ENCODE measurements at regions not wholly inside any gene's neighbourhood (a gene's known extent, or its start where the extent isn't known, plus 50 kb on each side); places are given as distances from the start of the nearest gene placed in this dataset.

DNA sequence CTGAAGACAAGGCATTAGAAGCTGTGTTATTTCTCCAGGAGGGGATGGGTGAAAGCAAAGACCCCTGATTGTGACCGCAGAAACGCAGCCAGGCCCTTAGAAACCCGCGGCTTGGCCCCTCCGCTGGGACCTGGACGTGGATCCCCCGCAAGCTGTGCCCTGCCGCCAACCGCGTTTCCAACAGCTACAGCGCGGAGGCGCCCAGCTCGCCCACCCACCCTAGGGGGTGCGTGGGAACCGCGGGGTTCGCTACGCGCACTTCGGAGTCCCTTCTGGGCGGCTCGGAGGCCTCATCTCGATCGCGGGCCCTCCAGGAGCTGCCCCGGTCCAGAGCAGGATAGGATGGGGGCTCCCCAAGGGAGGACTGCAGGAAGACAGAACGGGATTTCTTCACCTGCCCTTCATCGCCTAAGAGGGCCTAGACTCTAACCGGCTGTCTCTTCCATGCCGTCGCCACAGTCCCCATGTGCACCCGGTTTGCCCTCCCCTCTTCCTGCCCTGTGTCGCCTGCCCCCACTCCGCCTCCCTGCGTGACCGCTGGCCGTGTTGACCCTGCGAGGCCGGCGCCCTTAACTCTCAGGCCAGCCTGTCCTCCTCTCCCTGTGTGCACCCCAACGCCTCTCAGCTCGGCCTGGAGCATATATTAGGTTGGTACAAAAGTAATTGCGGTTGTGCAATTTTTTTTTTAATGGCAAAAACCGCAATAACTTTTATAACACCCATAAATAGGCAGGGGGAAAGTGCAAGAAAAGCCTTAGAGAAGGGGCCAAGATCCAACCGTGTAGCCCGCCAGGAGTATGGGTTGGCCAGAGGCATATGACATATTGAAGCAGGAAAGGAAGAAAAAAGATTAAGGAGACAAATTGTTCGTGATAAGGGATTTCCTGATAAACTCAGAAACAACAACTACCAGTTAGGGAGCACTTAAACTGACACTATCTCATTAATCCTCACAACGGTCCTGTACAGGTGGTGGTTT is 68.1 kb upstream of the FREM1 start:
- H3K4me2 ChIP-seq (ENCODE audit: low read length): no peak overlapping the region
- no TSS peak for BruUV-seq (replicated peaks)
- no peaks in the 10 kb centered on the region for H3K9me2 ChIP-seq (replicated peaks; ENCODE audit: low read length)
- ChIA-PET CTCF (no interaction called here), POLR2A (ENCODE audit: unreplicated experiment) (no interaction called here)
- H3K9me3 ChIP-seq (ENCODE audit: low read length): no peaks in the 10 kb centered on the region
- no peaks in the 10 kb centered on the region for H4K20me1 ChIP-seq (ENCODE audit: low read length)
- DNase-seq (no peak), ATAC-seq (no peak)
- H3K4me1 ChIP-seq (ENCODE audit: insufficient read depth, low read length): peaks cover 2% of the 10 kb centered on the region; the same call in 1 of the 2 replicates
- no peaks in the 10 kb centered on the region for H3K36me3 ChIP-seq (ENCODE audit: low read depth, low read length)
- H2AFZ ChIP-seq (ENCODE audit: low read length): no peak overlapping the region
- H3K4me3 ChIP-seq (ENCODE audit: low read length): no peak overlapping the region
- no peak overlapping the region for H3K9ac ChIP-seq (ENCODE audit: low read length)
- no peak overlapping the region for H3K27ac ChIP-seq (ENCODE audit: low read length)
- H3K79me2 ChIP-seq (ENCODE audit: low read length): no peaks in the 10 kb centered on the region
- intact Hi-C loops (cut with micrococcal nuclease): no loop called here
- TF ChIP-seq, protein P1, sequence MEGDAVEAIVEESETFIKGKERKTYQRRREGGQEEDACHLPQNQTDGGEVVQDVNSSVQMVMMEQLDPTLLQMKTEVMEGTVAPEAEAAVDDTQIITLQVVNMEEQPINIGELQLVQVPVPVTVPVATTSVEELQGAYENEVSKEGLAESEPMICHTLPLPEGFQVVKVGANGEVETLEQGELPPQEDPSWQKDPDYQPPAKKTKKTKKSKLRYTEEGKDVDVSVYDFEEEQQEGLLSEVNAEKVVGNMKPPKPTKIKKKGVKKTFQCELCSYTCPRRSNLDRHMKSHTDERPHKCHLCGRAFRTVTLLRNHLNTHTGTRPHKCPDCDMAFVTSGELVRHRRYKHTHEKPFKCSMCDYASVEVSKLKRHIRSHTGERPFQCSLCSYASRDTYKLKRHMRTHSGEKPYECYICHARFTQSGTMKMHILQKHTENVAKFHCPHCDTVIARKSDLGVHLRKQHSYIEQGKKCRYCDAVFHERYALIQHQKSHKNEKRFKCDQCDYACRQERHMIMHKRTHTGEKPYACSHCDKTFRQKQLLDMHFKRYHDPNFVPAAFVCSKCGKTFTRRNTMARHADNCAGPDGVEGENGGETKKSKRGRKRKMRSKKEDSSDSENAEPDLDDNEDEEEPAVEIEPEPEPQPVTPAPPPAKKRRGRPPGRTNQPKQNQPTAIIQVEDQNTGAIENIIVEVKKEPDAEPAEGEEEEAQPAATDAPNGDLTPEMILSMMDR (conservative IDR thresholded peaks at IDR 0.05; ENCODE audit: low read depth, low read length): no peak
- no peaks in the 10 kb centered on the region for H3K27me3 ChIP-seq (ENCODE audit: low read length)
- no peaks in the 10 kb centered on the region for H3F3A ChIP-seq (ENCODE audit: low read length, unreplicated experiment)

DNA sequence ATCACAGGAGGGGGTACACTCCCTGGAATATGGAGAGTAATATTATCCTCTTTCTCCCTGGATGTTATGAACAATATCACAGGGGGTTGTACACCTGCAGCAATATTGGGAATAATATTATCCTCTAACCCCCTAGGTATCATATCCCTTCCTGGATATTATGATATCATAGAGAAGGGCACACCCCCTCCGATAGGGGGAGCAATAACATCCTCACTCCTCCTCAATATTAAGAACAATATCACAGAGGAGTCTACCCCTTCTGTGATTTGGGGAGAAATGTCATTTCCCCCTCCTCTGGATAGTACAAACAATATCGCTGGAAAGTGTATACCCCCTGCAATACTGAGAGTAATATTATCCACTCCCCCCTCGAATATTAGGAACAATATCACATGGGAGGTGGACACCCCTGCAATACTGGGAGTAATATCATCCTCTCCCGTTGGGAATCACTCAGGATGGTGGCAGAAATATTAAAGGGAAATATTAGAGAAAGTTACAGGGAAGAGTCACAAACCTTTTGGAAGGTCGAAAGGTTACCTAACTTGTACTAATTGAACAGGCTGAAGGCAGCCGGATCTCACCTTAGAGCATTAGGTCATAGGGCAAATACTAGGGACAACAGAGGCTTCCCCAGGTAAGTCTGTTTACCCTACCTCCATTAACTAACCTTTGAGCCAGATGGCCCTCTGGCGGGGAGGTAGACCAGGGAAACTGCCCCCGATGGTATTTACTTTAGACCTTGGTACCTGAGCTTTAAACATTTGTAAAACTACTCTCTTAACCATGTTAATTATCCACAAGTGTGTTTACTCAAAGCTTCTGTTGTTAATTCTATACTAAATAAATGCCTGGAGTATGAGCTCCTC is 57.5 kb upstream of the FREM1 start:
- H3F3A ChIP-seq (ENCODE audit: low read length, unreplicated experiment): no peaks in the 10 kb centered on the region
- no peaks in the 10 kb centered on the region for H3K9me3 ChIP-seq (ENCODE audit: low read length)
- ATAC-seq (no peak), DNase-seq (no peak)
- POLR2A ChIA-PET (ENCODE audit: unreplicated experiment): no interaction called here
- TF ChIP-seq EZH2 (IDR thresholded peaks at IDR 0.05; ENCODE audit: low read length, unreplicated experiment) (no peak), EZH2phosphoT487 (IDR thresholded peaks at IDR 0.05; ENCODE audit: borderline replicate concordance, low read length) (no peak)
- TF ChIP-seq, protein P1 (conservative IDR thresholded peaks at IDR 0.05; ENCODE audit: low read depth, low read length): peak; percentile 47
- H2AFZ ChIP-seq (ENCODE audit: low read length): no peak overlapping the region
- intact Hi-C loops (cut with micrococcal nuclease): no loop called here
- H3K27me3 ChIP-seq (ENCODE audit: low read length): no peaks in the 10 kb centered on the region; the same call in 1 of the 2 replicates
- no peak overlapping the region for H3K4me3 ChIP-seq (ENCODE audit: low read length)
- H4K20me1 ChIP-seq (ENCODE audit: low read length): no peaks in the 10 kb centered on the region
- no peak overlapping the region for H3K9ac ChIP-seq (ENCODE audit: low read length)
- no peak overlapping the region for H3K27ac ChIP-seq (ENCODE audit: low read length)
- CTCF ChIA-PET: no interaction called here
- H3K4me2 ChIP-seq (ENCODE audit: low read length): no peak overlapping the region
- BruUV-seq (replicated peaks): no TSS peak
- H3K9me2 ChIP-seq (replicated peaks; ENCODE audit: low read length): no peaks in the 10 kb centered on the region
- no peaks in the 10 kb centered on the region for H3K36me3 ChIP-seq (ENCODE audit: low read depth, low read length)
- H3K4me1 ChIP-seq (ENCODE audit: insufficient read depth, low read length): peaks cover 2% of the 10 kb centered on the region
- no peaks in the 10 kb centered on the region for H3K79me2 ChIP-seq (ENCODE audit: low read length)

Measured in PC-3 (cell line).